B cell (primary cell): ENCODE measurements at regions not wholly inside any gene's neighbourhood (a gene's known extent, or its start where the extent isn't known, plus 50 kb on each side); places are given as distances from the start of the nearest gene placed in this dataset.

Experiments
- ATAC-seq: fragments of 200-7000 bp; cut with Tn5 transposase; one replicate; pipeline ENCODE4 v1.10.0; 2021; ENCODE audit warnings: low read depth, mild to moderate bottlenecking, moderate number of reproducible peaks, moderate library complexity
- CTCF ChIA-PET: fragments of 350-600 bp; sonication (Branson Sonifier 250); formaldehyde crosslinking; loops from one replicate; lab custom pipeline; 2021; ENCODE audit warnings: antibody characterized with exemption, inconsistent platforms; lab: Charles Lee
- POLR2A ChIA-PET: fragments of 350-600 bp; sonication (Branson Sonifier 250); formaldehyde crosslinking; loops from one replicate; lab custom pipeline; 2021; ENCODE audit warnings: antibody characterized with exemption; lab: Charles Lee
- DNase-seq: peaks from one replicate; pipeline ENCODE4 v3.0.0; 2013
- H2AFZ ChIP-seq: 2 replicates; pipeline ENCODE4 v1.6.1; 2012; ENCODE audit warnings: mild to moderate bottlenecking, low read depth, low read length; ENCODE audit not compliant: insufficient read depth, poor library complexity, severe bottlenecking
- H3K27ac ChIP-seq, 2 donors: 1 replicate in 1 of 2; 2 replicates in 1 of 2; pipeline ENCODE4 v1.5.1; 2012 to 2013; ENCODE audit warnings: low read length in 2 of 2, mild to moderate bottlenecking in 2 of 2, moderate library complexity in 1 of 2
- H3K27me3 ChIP-seq, 4 experiments: fragments of 200-600 bp in 1 of 4; sonication (generic) in 1 of 4; replicated peaks in 1 of 4; 1 replicate in 2 of 4; 2 replicates in 2 of 4; pipeline versions ENCODE4 v1.6.1 to v1.7.0; 2013 to 2016; ENCODE audit warnings: low read length in 3 of 4, mild to moderate bottlenecking in 2 of 4, mixed read lengths in 1 of 4, moderate library complexity in 1 of 4; ENCODE audit not compliant: insufficient read depth in 4 of 4, control insufficient read depth in 3 of 4; ENCODE audit errors: control extremely low read depth in 1 of 4
- H3K36me3 ChIP-seq, 2 experiments: replicated peaks in 1 of 2; 1 replicate in 1 of 2; 2 replicates in 1 of 2; pipeline versions ENCODE4 v1.6.1 to v1.7.1; 2013; ENCODE audit warnings: low read length in 1 of 2; ENCODE audit not compliant: insufficient read depth in 2 of 2, control insufficient read depth in 1 of 2; ENCODE audit errors: control extremely low read depth in 1 of 2, extremely low read depth in 1 of 2
- H3K4me1 ChIP-seq, 2 donors: fragments of 200-600 bp in 1 of 2; sonication (generic) in 1 of 2; 1 replicate in 1 of 2; 2 replicates in 1 of 2; pipeline versions ENCODE4 v1.5.1 to v1.6.1; 2013 to 2017; ENCODE audit warnings: low read length in 2 of 2; ENCODE audit not compliant: control insufficient read depth in 2 of 2, insufficient read depth in 2 of 2
- H3K4me2 ChIP-seq: replicated peaks from 2 replicates; pipeline ENCODE3; 2012; ENCODE audit warnings: mild to moderate bottlenecking, low read depth, low read length; ENCODE audit not compliant: poor library complexity, severe bottlenecking
- H3K4me3 ChIP-seq, 5 experiments: fragments of 200-600 bp in 1 of 5; sonication (generic) in 1 of 5; 1 replicate in 3 of 5; 2 replicates in 2 of 5; pipeline versions ENCODE4 v1.5.1 to v1.7.0; 2011 to 2016; ENCODE audit warnings: low read length in 4 of 5, mild to moderate bottlenecking in 4 of 5, low read depth in 2 of 5, control low read depth in 1 of 5, moderate library complexity in 1 of 5; ENCODE audit not compliant: insufficient read depth in 1 of 5; ENCODE audit errors: control extremely low read depth in 1 of 5, extremely low read depth in 1 of 5
- H3K79me2 ChIP-seq: fragments of 200-600 bp; sonication (generic); one replicate; pipeline ENCODE4 v1.6.0; 2016; ENCODE audit warnings: low read length; ENCODE audit not compliant: control insufficient read depth, insufficient read depth
- H3K9ac ChIP-seq: fragments of 200-600 bp; sonication (generic); 2 replicates; pipeline ENCODE4 v1.6.1; 2017; ENCODE audit warnings: mild to moderate bottlenecking, low read length, moderate library complexity
- H3K9me3 ChIP-seq, 3 donors: one replicate each; pipeline versions ENCODE4 v1.6.1 to v1.7.1; 2013; ENCODE audit warnings: low read length in 2 of 3; ENCODE audit not compliant: control insufficient read depth in 2 of 3, insufficient read depth in 1 of 3; ENCODE audit errors: control extremely low read depth in 1 of 3
- H4K20me1 ChIP-seq: 2 replicates; pipeline ENCODE4 v1.6.0; 2012; ENCODE audit warnings: mild to moderate bottlenecking, low read length; ENCODE audit not compliant: insufficient read depth, control insufficient read depth, poor library complexity, severe bottlenecking
- H3K27ac Mint-ChIP-seq: one replicate; pipeline ENCODE4 v1.8.0; 2021; ENCODE audit warnings: mixed read lengths
- H3K27me3 Mint-ChIP-seq: one replicate; pipeline ENCODE4 v1.8.0; 2021; ENCODE audit warnings: mixed read lengths
- H3K4me1 Mint-ChIP-seq: one replicate; pipeline ENCODE4 v1.8.0; 2021; ENCODE audit warnings: mixed read lengths
- H3K4me3 Mint-ChIP-seq: one replicate; pipeline ENCODE4 v1.8.0; 2021; ENCODE audit warnings: mixed read lengths
- H3K9me3 Mint-ChIP-seq: one replicate; pipeline ENCODE4 v1.8.0; 2022; ENCODE audit warnings: mixed read lengths; ENCODE audit not compliant: insufficient read depth
- CTCF ChIP-seq: fragments of 200-600 bp; IDR thresholded peaks from one replicate; pipeline ENCODE4 v1.8.0; 2022; ENCODE audit warnings: antibody characterized with exemption, mild to moderate bottlenecking
- EZH2 ChIP-seq: IDR thresholded peaks from 2 replicates; pipeline ENCODE4 v1.6.1; 2012; ENCODE audit warnings: borderline replicate concordance, low read depth, mild to moderate bottlenecking, moderate library complexity, low read length; ENCODE audit not compliant: insufficient read depth, poor library complexity, severe bottlenecking
- WGBS: methylation state at CpG from one replicate; pipeline ENCODE4 v1.1.5; 2013; ENCODE audit warnings: missing lambda C conversion rate; ENCODE audit not compliant: insufficient coverage; 5-methylcytosine and 5-hydroxymethylcytosine counted together
- intact Hi-C: fragments of 100-400 bp; cut with micrococcal nuclease; formaldehyde crosslinking; loops from one replicate; pipeline ENCODE4 v1.10.0; 2022

GRCh38 chr9:16136451-16136850 is 583.6 kb downstream of the CCDC171 start:
- H3K27me3 ChIP-seq: no peaks in the 10 kb centered on the region
- H3K4me1 ChIP-seq: no peaks in the 10 kb centered on the region
- H3K36me3 ChIP-seq: no peaks in the 10 kb centered on the region
- Mint-ChIP-seq H3K4me3 (no peak overlapping the region), H3K27ac (no peak overlapping the region), H3K9me3 (no peaks in the 10 kb centered on the region), H3K4me1 (no peaks in the 10 kb centered on the region), H3K27me3 (no peaks in the 10 kb centered on the region)
- ChIA-PET POLR2A (no interaction called here), CTCF (no interaction called here)
- TF ChIP-seq EZH2 (no peak), CTCF (no peak)
- DNase-seq: no peak
- H3K9me3 ChIP-seq: peaks cover 0 to 9% (median 0%) of the 10 kb centered on the region in 3 donors
- no peak for ATAC-seq
- WGBS: 91% methylated on average over 7 of the region's 10 CpGs
- H3K79me2 ChIP-seq: no peaks in the 10 kb centered on the region
- H3K27ac ChIP-seq: no peak overlapping the region
- H3K4me3 ChIP-seq: no peak overlapping the region
- intact Hi-C loops: no loop called here
- no peak overlapping the region for H3K9ac ChIP-seq
- no peaks in the 10 kb centered on the region for H4K20me1 ChIP-seq
- no peak overlapping the region for H2AFZ ChIP-seq
- H3K4me2 ChIP-seq: no peak overlapping the region

DNA sequence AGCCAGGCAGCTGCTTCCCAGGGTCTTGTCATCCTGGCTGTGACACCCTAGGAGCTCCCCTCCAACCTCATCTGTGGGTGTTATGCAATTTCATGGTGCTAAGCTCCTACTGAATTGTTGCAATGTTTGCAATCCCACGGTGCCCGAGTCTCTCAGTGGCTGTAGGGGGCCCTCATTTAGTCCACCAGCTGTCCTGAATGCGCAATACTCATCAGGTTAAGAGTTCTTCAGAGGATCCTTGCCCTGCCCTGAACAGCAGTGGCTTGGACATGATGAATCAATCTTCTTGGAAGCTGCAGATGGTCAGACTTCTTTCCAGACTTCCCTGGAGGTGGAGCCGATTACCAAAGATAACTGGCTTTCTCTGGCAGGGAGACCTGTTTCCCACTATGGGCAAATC is 584.1 kb downstream of the CCDC171 start:
- H3K27ac ChIP-seq: no peak overlapping the region
- H3K27me3 Mint-ChIP-seq: no peaks in the 10 kb centered on the region
- H3K9me3 ChIP-seq: peaks cover 0 to 9% (median 0%) of the 10 kb centered on the region in 3 donors
- no peak overlapping the region for H3K27ac Mint-ChIP-seq
- no peaks in the 10 kb centered on the region for H3K27me3 ChIP-seq
- no peak overlapping the region for H3K9ac ChIP-seq
- no peaks in the 10 kb centered on the region for H3K4me1 Mint-ChIP-seq
- H3K4me3 ChIP-seq: no peak overlapping the region
- TF ChIP-seq EZH2 (no peak), CTCF (no peak)
- no peaks in the 10 kb centered on the region for H3K79me2 ChIP-seq
- DNase-seq: no peak
- intact Hi-C loops: no loop called here
- H4K20me1 ChIP-seq: no peaks in the 10 kb centered on the region
- H3K36me3 ChIP-seq: no peaks in the 10 kb centered on the region
- ChIA-PET POLR2A (no interaction called here), CTCF (no interaction called here)
- no peak for ATAC-seq
- WGBS: 95% methylated on average over 4 of the region's 4 CpGs
- H3K4me1 ChIP-seq: no peaks in the 10 kb centered on the region
- no peak overlapping the region for H3K4me3 Mint-ChIP-seq
- H3K4me2 ChIP-seq: no peak overlapping the region
- no peaks in the 10 kb centered on the region for H3K9me3 Mint-ChIP-seq
- no peak overlapping the region for H2AFZ ChIP-seq
